Activated T-cell treated with anti-CD3 and anti-CD28 coated beads, Interleukin-2, amount 50 U/mL, for 1 hour (primary cell): ENCODE measurements at regions not wholly inside any gene's neighbourhood (a gene's known extent, or its start where the extent isn't known, plus 50 kb on each side); places are given as distances from the start of the nearest gene placed in this dataset.
"Not testable (repeated sequence)": the region's sequence is repeated elsewhere in the genome, so short reads cannot be mapped to it uniquely, and the experiment has no call there.

ENCODE experiments used
- DNase-seq: peaks from one replicate; pipeline ENCODE4 v3.0.0-alpha.2; 2020

- DNase-seq = no peak
These were observed 442.6 kb downstream of the PRDM2 start for GRCh38 chr1:14142397-14143100.

- DNase-seq = no peak
These were observed 443.8 kb downstream of the PRDM2 start for GRCh38 chr1:14143777-14144176.

- DNase-seq = no peak
These were observed 448.5 kb downstream of the PRDM2 start for GRCh38 chr1:14148526-14148925.

GRCh38 chr1:14149431-14149830, 449.1 kb upstream of the KAZN start:
- DNase-seq = no peak

- no peak for DNase-seq
These were observed 441.9 kb upstream of the KAZN start for GRCh38 chr1:14156543-14156942.

GRCh38 chr1:14160781-14161180, 437.7 kb upstream of the KAZN start:
- no peak for DNase-seq

GRCh38 chr1:14163246-14163645, 435.2 kb upstream of the KAZN start:
- DNase-seq = no peak

- DNase-seq = no peak
These were observed 433.1 kb upstream of the KAZN start for GRCh38 chr1:14165371-14165801.

- DNase-seq = no peak
These were observed 430.6 kb upstream of the KAZN start for GRCh38 chr1:14167884-14168283.

- DNase-seq = no peak
These were observed 430.0 kb upstream of the KAZN start for GRCh38 chr1:14168326-14169063.

- DNase-seq = no peak
These were observed 424.9 kb upstream of the KAZN start for GRCh38 chr1:14173598-14173997.

- DNase-seq = not testable (repeated sequence)
These were observed 420.6 kb upstream of the KAZN start for GRCh38 chr1:14177866-14178265.

- DNase-seq = no peak
These were observed 417.7 kb upstream of the KAZN start for GRCh38 chr1:14180738-14181137.

GRCh38 chr1:14181191-14181795, 417.2 kb upstream of the KAZN start:
- DNase-seq = no peak

- DNase-seq = no peak
These were observed 415.6 kb upstream of the KAZN start for GRCh38 chr1:14182856-14183255.

- no peak for DNase-seq
These were observed 415.2 kb upstream of the KAZN start for GRCh38 chr1:14183329-14183728.

- DNase-seq = no peak
These were observed 414.0 kb upstream of the KAZN start for GRCh38 chr1:14184454-14184853.

- DNase-seq = no peak
These were observed 409.1 kb upstream of the KAZN start for GRCh38 chr1:14189381-14189780.

GRCh38 chr1:14190508-14190907, 408.0 kb upstream of the KAZN start:
- no peak for DNase-seq

- DNase-seq = no peak
These were observed 404.0 kb upstream of the KAZN start for GRCh38 chr1:14194511-14194910.

- no peak for DNase-seq
These were observed 393.4 kb upstream of the KAZN start for GRCh38 chr1:14205066-14205465.

GRCh38 chr1:14215151-14215550, 383.3 kb upstream of the KAZN start:
- no peak for DNase-seq

GRCh38 chr1:14217384-14217783, 381.1 kb upstream of the KAZN start:
- no peak for DNase-seq

GRCh38 chr1:14220324-14220723, 378.2 kb upstream of the KAZN start:
- no peak for DNase-seq
